ENCODE measurements at regions not wholly inside any gene's neighbourhood (a gene's known extent, or its start where the extent isn't known, plus 50 kb on each side); places are given as distances from the start of the nearest gene placed in this dataset.

DNA sequence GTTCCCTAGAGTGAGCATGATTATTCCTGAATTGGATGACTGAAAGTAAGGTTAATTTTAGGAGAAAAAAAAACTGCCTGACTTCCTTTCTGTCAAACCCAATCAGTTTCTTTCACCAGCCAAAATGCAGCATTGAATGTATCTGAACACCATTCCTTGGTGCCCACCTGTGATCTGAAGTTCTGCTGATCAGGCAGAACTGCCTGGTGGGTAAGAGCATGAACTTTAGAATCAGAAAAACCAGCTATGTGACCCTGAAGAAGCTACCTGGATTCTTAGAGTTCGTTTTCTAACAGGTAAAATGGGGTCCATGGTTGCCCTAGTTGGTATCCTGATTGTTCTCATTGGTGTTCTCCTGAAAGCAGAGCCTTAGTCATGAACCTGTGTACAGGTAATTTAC lies 506.9 kb downstream of the MED13L start:
- TF ChIP-seq TAF9B (IDR thresholded peaks at IDR 0.05; ENCODE audit: partially characterized antibody) (no peak), NR2C2 (CRISPR knock-in tag; IDR thresholded peaks at IDR 0.05) (no peak), NR2C2 (tag; IDR thresholded peaks at IDR 0.05) (no peak), RNF2 (IDR thresholded peaks at IDR 0.05) (no peak), SPI1 (IDR thresholded peaks at IDR 0.05; ENCODE audit: borderline replicate concordance, low read depth, low read length) (no peak), RBBP5 (IDR thresholded peaks at IDR 0.05; ENCODE audit: borderline replicate concordance, insufficient read depth, low read length, poor library complexity, severe bottlenecking) (no peak)
- TF ChIP-seq, protein P1, sequence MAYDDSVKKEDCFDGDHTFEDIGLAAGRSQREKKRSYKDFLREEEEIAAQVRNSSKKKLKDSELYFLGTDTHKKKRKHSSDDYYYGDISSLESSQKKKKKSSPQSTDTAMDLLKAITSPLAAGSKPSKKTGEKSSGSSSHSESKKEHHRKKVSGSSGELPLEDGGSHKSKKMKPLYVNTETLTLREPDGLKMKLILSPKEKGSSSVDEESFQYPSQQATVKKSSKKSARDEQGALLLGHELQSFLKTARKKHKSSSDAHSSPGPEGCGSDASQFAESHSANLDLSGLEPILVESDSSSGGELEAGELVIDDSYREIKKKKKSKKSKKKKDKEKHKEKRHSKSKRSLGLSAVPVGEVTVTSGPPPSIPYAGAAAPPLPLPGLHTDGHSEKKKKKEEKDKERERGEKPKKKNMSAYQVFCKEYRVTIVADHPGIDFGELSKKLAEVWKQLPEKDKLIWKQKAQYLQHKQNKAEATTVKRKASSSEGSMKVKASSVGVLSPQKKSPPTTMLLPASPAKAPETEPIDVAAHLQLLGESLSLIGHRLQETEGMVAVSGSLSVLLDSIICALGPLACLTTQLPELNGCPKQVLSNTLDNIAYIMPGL (CRISPR knock-in tag; IDR thresholded peaks at IDR 0.05): no peak
- TF ChIP-seq, protein P2, sequence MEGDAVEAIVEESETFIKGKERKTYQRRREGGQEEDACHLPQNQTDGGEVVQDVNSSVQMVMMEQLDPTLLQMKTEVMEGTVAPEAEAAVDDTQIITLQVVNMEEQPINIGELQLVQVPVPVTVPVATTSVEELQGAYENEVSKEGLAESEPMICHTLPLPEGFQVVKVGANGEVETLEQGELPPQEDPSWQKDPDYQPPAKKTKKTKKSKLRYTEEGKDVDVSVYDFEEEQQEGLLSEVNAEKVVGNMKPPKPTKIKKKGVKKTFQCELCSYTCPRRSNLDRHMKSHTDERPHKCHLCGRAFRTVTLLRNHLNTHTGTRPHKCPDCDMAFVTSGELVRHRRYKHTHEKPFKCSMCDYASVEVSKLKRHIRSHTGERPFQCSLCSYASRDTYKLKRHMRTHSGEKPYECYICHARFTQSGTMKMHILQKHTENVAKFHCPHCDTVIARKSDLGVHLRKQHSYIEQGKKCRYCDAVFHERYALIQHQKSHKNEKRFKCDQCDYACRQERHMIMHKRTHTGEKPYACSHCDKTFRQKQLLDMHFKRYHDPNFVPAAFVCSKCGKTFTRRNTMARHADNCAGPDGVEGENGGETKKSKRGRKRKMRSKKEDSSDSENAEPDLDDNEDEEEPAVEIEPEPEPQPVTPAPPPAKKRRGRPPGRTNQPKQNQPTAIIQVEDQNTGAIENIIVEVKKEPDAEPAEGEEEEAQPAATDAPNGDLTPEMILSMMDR (IDR thresholded peaks at IDR 0.05 in 2 of 3, conservative IDR thresholded peaks at IDR 0.05 in 1 of 3; ENCODE audit: insufficient read depth in 2 of 3, low read depth in 1 of 3, low read length in 3 of 3): no peak

Data from K562 (cell line).